ENCODE measurements at regions not wholly inside any gene's neighbourhood (a gene's known extent, or its start where the extent isn't known, plus 50 kb on each side); places are given as distances from the start of the nearest gene placed in this dataset.

GRCh38 chr3:76370749-76371520 is 585.6 kb upstream of the ZNF717 start:
- no peak overlapping the region for H3K9ac ChIP-seq (ENCODE audit: low read length)
- WGBS = 70% methylated on average over 2 of the region's 4 CpGs
- no peaks in the 10 kb centered on the region for H3K9me3 ChIP-seq (ENCODE audit: control insufficient read depth, low read length)

GRCh38 chr3:76372497-76372896 is 587.1 kb upstream of the ZNF717 start:
- H3K18ac ChIP-seq (ENCODE audit: low read depth in 1 of 2, low read length in 2 of 2) = no peak overlapping the region
- no peak overlapping the region for H2BK12ac ChIP-seq (ENCODE audit: low read length in 2 of 2)
- H3K4me1 ChIP-seq (ENCODE audit: control insufficient read depth, insufficient read depth, low read depth, low read length) = no peaks in the 10 kb centered on the region
- H3K79me1 ChIP-seq (replicated peaks; ENCODE audit: low read length, poor library complexity, severe bottlenecking) = no peaks in the 10 kb centered on the region
- H3K14ac ChIP-seq (ENCODE audit: low read length in 2 of 2) = no peak overlapping the region
- no peak overlapping the region for H4K8ac ChIP-seq (ENCODE audit: low read length)
- no peaks in the 10 kb centered on the region for H3K9me3 ChIP-seq (ENCODE audit: control insufficient read depth, low read length)
- H3K36me3 ChIP-seq (ENCODE audit: control insufficient read depth in 1 of 2, insufficient read depth in 2 of 2, low read depth in 1 of 2, low read length in 2 of 2) = no peaks in the 10 kb centered on the region
- no peak overlapping the region for H3K4me3 ChIP-seq (ENCODE audit: insufficient read depth in 1 of 2, low read depth in 1 of 2, low read length in 2 of 2)
- H2BK15ac ChIP-seq (ENCODE audit: low read depth, poor library complexity, severe bottlenecking) = no peak overlapping the region
- H3K9ac ChIP-seq (ENCODE audit: low read length) = no peak overlapping the region
- no peak overlapping the region for H3K4ac ChIP-seq (ENCODE audit: low read depth in 1 of 2, low read length in 2 of 2)
- no peak overlapping the region for H4K91ac ChIP-seq (ENCODE audit: low read length)
- no peak overlapping the region for H2BK120ac ChIP-seq (ENCODE audit: low read depth, low read length)
- no peak overlapping the region for H3K4me2 ChIP-seq (ENCODE audit: low read length, poor library complexity, severe bottlenecking)
- peak; percentile 14 for DNase-seq
- H2AK5ac ChIP-seq (ENCODE audit: low read length, severe bottlenecking) = no peak overlapping the region
- H3K27me3 ChIP-seq (ENCODE audit: control insufficient read depth in 1 of 2, insufficient read depth in 1 of 2, low read length in 2 of 2) = no peaks in the 10 kb centered on the region
- no peak overlapping the region for H2AFZ ChIP-seq (ENCODE audit: low read depth, low read length)
- WGBS = 62% methylated on average over 2 of the region's 2 CpGs
- no peak overlapping the region for H2BK5ac ChIP-seq (ENCODE audit: low read depth, low read length, poor library complexity, severe bottlenecking)
- no peak overlapping the region for H3K27ac ChIP-seq (ENCODE audit: low read length, poor library complexity, severe bottlenecking)
- no peak overlapping the region for H3K23ac ChIP-seq (ENCODE audit: low read length in 2 of 2)

More at GRCh38 chr3:76370749-76371520, 585.6 kb upstream of the ZNF717 start:
- no peaks in the 10 kb centered on the region for H3K36me3 ChIP-seq (ENCODE audit: control insufficient read depth in 1 of 2, insufficient read depth in 2 of 2, low read depth in 1 of 2, low read length in 2 of 2)
- no peak overlapping the region for H3K27ac ChIP-seq (ENCODE audit: low read length, poor library complexity, severe bottlenecking)
- H2AK5ac ChIP-seq (ENCODE audit: low read length, severe bottlenecking) = no peak overlapping the region
- no peaks in the 10 kb centered on the region for H3K27me3 ChIP-seq (ENCODE audit: control insufficient read depth in 1 of 2, insufficient read depth in 1 of 2, low read length in 2 of 2)
- H2BK15ac ChIP-seq (ENCODE audit: low read depth, poor library complexity, severe bottlenecking) = no peak overlapping the region
- H3K23ac ChIP-seq (ENCODE audit: low read length in 2 of 2) = no peak overlapping the region
- H3K4me3 ChIP-seq (ENCODE audit: insufficient read depth in 1 of 2, low read depth in 1 of 2, low read length in 2 of 2) = no peak overlapping the region
- H3K18ac ChIP-seq (ENCODE audit: low read depth in 1 of 2, low read length in 2 of 2) = no peak overlapping the region
- H3K4ac ChIP-seq (ENCODE audit: low read depth in 1 of 2, low read length in 2 of 2) = no peak overlapping the region
- H4K91ac ChIP-seq (ENCODE audit: low read length) = no peak overlapping the region
- no peak overlapping the region for H2BK120ac ChIP-seq (ENCODE audit: low read depth, low read length)
- no peak overlapping the region for H2BK12ac ChIP-seq (ENCODE audit: low read length in 2 of 2)
- DNase-seq = no peak
- no peak overlapping the region for H3K14ac ChIP-seq (ENCODE audit: low read length in 2 of 2)
- H2BK5ac ChIP-seq (ENCODE audit: low read depth, low read length, poor library complexity, severe bottlenecking) = no peak overlapping the region
- H2AFZ ChIP-seq (ENCODE audit: low read depth, low read length) = no peak overlapping the region
- H3K4me2 ChIP-seq (ENCODE audit: low read length, poor library complexity, severe bottlenecking) = no peak overlapping the region
- H4K8ac ChIP-seq (ENCODE audit: low read length) = no peak overlapping the region
- no peaks in the 10 kb centered on the region for H3K79me1 ChIP-seq (replicated peaks; ENCODE audit: low read length, poor library complexity, severe bottlenecking)
- no peaks in the 10 kb centered on the region for H3K4me1 ChIP-seq (ENCODE audit: control insufficient read depth, insufficient read depth, low read depth, low read length)

DNA sequence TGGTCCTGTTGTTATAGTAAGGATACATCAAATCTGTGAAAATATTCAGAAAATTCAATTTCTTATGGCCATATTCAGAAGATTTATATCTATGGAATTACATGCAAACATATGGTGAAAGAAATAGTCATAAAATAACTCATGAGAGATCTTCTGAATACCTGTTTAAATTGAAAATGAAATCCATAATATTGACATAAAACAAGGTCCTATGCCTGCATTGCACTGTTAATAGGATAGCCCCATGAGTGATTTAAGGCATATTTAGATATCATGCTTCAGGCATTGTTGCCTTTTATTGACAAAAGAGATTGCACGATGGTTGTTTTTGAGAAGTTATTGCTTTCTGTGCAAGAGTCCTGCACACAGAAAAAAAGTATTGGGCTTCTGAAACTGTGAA is 591.7 kb upstream of the ZNF717 start:
- no peak overlapping the region for H4K91ac ChIP-seq (ENCODE audit: low read length)
- H3K4me1 ChIP-seq (ENCODE audit: control insufficient read depth, insufficient read depth, low read depth, low read length) = no peaks in the 10 kb centered on the region
- no peak overlapping the region for H2BK12ac ChIP-seq (ENCODE audit: low read length in 2 of 2)
- no peak overlapping the region for H3K27ac ChIP-seq (ENCODE audit: low read length, poor library complexity, severe bottlenecking)
- no peak overlapping the region for H3K4ac ChIP-seq (ENCODE audit: low read depth in 1 of 2, low read length in 2 of 2)
- H2AK5ac ChIP-seq (ENCODE audit: low read length, severe bottlenecking) = no peak overlapping the region
- no peak overlapping the region for H2BK120ac ChIP-seq (ENCODE audit: low read depth, low read length)
- DNase-seq = no peak
- WGBS = 95% methylated on average over 1 of the region's 1 CpG
- H3K79me1 ChIP-seq (replicated peaks; ENCODE audit: low read length, poor library complexity, severe bottlenecking) = no peaks in the 10 kb centered on the region
- H2BK15ac ChIP-seq (ENCODE audit: low read depth, poor library complexity, severe bottlenecking) = no peak overlapping the region
- H2BK5ac ChIP-seq (ENCODE audit: low read depth, low read length, poor library complexity, severe bottlenecking) = no peak overlapping the region
- H3K23ac ChIP-seq (ENCODE audit: low read length in 2 of 2) = no peak overlapping the region
- no peak overlapping the region for H3K14ac ChIP-seq (ENCODE audit: low read length in 2 of 2)
- no peak overlapping the region for H3K4me2 ChIP-seq (ENCODE audit: low read length, poor library complexity, severe bottlenecking)
- H2AFZ ChIP-seq (ENCODE audit: low read depth, low read length) = no peak overlapping the region
- no peak overlapping the region for H3K9ac ChIP-seq (ENCODE audit: low read length)
- no peak overlapping the region for H3K4me3 ChIP-seq (ENCODE audit: insufficient read depth in 1 of 2, low read depth in 1 of 2, low read length in 2 of 2)
- no peaks in the 10 kb centered on the region for H3K36me3 ChIP-seq (ENCODE audit: control insufficient read depth in 1 of 2, insufficient read depth in 2 of 2, low read depth in 1 of 2, low read length in 2 of 2)
- no peak overlapping the region for H3K18ac ChIP-seq (ENCODE audit: low read depth in 1 of 2, low read length in 2 of 2)
- H3K27me3 ChIP-seq (ENCODE audit: control insufficient read depth in 1 of 2, insufficient read depth in 1 of 2, low read length in 2 of 2) = no peaks in the 10 kb centered on the region
- no peaks in the 10 kb centered on the region for H3K9me3 ChIP-seq (ENCODE audit: control insufficient read depth, low read length)
- H4K8ac ChIP-seq (ENCODE audit: low read length) = no peak overlapping the region

DNA sequence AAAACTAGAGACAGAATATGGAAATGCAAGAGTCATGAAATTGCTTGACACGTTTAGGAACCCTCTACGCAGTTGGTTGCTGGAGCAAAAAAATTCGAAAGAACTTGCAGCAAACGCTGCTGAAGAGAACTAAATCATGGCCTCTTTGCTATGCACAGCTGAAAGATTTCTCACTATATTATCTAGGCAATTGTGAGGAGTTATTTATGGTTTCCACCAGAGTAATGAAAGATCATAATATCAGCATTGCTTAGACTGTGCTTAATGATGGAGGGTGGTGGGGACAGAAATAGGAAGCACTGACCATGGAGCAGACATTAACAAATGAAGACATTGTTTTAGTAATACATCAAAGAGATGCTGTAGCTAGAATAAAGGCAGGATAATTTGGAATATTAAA is 593.4 kb upstream of the ZNF717 start:
- no peak overlapping the region for H2AFZ ChIP-seq (ENCODE audit: low read depth, low read length)
- no peaks in the 10 kb centered on the region for H3K9me3 ChIP-seq (ENCODE audit: control insufficient read depth, low read length)
- H3K9ac ChIP-seq (ENCODE audit: low read length) = no peak overlapping the region

More for the DNA sequence above, 593.4 kb upstream of the ZNF717 start:
- no peak overlapping the region for H2BK5ac ChIP-seq (ENCODE audit: low read depth, low read length, poor library complexity, severe bottlenecking)
- no peaks in the 10 kb centered on the region for H3K79me1 ChIP-seq (replicated peaks; ENCODE audit: low read length, poor library complexity, severe bottlenecking)
- no peak overlapping the region for H2BK120ac ChIP-seq (ENCODE audit: low read depth, low read length)
- H2AK5ac ChIP-seq (ENCODE audit: low read length, severe bottlenecking) = no peak overlapping the region
- no peaks in the 10 kb centered on the region for H3K27me3 ChIP-seq (ENCODE audit: control insufficient read depth in 1 of 2, insufficient read depth in 1 of 2, low read length in 2 of 2)
- H3K4me3 ChIP-seq (ENCODE audit: insufficient read depth in 1 of 2, low read depth in 1 of 2, low read length in 2 of 2) = no peak overlapping the region
- WGBS = 93% methylated on average over 4 of the region's 4 CpGs
- no peak overlapping the region for H4K91ac ChIP-seq (ENCODE audit: low read length)
- H3K18ac ChIP-seq (ENCODE audit: low read depth in 1 of 2, low read length in 2 of 2) = no peak overlapping the region
- DNase-seq = no peak
- no peak overlapping the region for H3K23ac ChIP-seq (ENCODE audit: low read length in 2 of 2)
- H3K4me1 ChIP-seq (ENCODE audit: control insufficient read depth, insufficient read depth, low read depth, low read length) = no peaks in the 10 kb centered on the region
- H2BK15ac ChIP-seq (ENCODE audit: low read depth, poor library complexity, severe bottlenecking) = no peak overlapping the region
- H3K27ac ChIP-seq (ENCODE audit: low read length, poor library complexity, severe bottlenecking) = no peak overlapping the region
- H2BK12ac ChIP-seq (ENCODE audit: low read length in 2 of 2) = no peak overlapping the region
- H3K4me2 ChIP-seq (ENCODE audit: low read length, poor library complexity, severe bottlenecking) = no peak overlapping the region
- no peak overlapping the region for H3K14ac ChIP-seq (ENCODE audit: low read length in 2 of 2)
- no peaks in the 10 kb centered on the region for H3K36me3 ChIP-seq (ENCODE audit: control insufficient read depth in 1 of 2, insufficient read depth in 2 of 2, low read depth in 1 of 2, low read length in 2 of 2)
- no peak overlapping the region for H3K4ac ChIP-seq (ENCODE audit: low read depth in 1 of 2, low read length in 2 of 2)
- H4K8ac ChIP-seq (ENCODE audit: low read length) = no peak overlapping the region

Data from mesenchymal stem cell (in vitro differentiated cells and primary cell).